Loucy (cell line): ENCODE measurements at regions not wholly inside any gene's neighbourhood (a gene's known extent, or its start where the extent isn't known, plus 50 kb on each side); places are given as distances from the start of the nearest gene placed in this dataset.
"Not testable (repeated sequence)": the region's sequence is repeated elsewhere in the genome, so short reads cannot be mapped to it uniquely, and the experiment has no call there.

Experiments used
- H2AFZ ChIP-seq: fragments of 200-600 bp; sonication (generic); 2 replicates; pipeline ENCODE4 v1.6.0; 2016; ENCODE audit warnings: antibody characterized with exemption, mild to moderate bottlenecking, low read length, moderate library complexity
- H3F3A ChIP-seq: fragments of 200-600 bp; 2 replicates; pipeline ENCODE4 v1.6.0; 2016; ENCODE audit warnings: antibody characterized with exemption, low read depth, mild to moderate bottlenecking
- H3K27me3 ChIP-seq: fragments of 200-600 bp; sonication (generic); 2 replicates; pipeline ENCODE4 v1.6.1; 2014; ENCODE audit warnings: low read length, mild to moderate bottlenecking; ENCODE audit not compliant: insufficient read depth, poor library complexity, severe bottlenecking
- H3K36me3 ChIP-seq: fragments of 200-600 bp; sonication (generic); 2 replicates; pipeline ENCODE4 v1.6.1; 2016; ENCODE audit warnings: low read length; ENCODE audit not compliant: insufficient read depth
- H3K4me1 ChIP-seq: fragments of 200-600 bp; sonication (generic); 2 replicates; pipeline ENCODE4 v1.5.1; 2014; ENCODE audit warnings: low read length, mild to moderate bottlenecking; ENCODE audit not compliant: insufficient read depth, poor library complexity, severe bottlenecking
- H3K4me2 ChIP-seq: fragments of 200-600 bp; sonication (generic); 2 replicates; pipeline ENCODE4 v1.6.0; 2014; ENCODE audit warnings: antibody characterized with exemption, low read length, low read depth, mild to moderate bottlenecking; ENCODE audit not compliant: poor library complexity, severe bottlenecking
- H3K4me3 ChIP-seq: fragments of 200-600 bp; sonication (generic); 2 replicates; pipeline ENCODE4 v1.5.1; 2014; ENCODE audit warnings: low read length, mild to moderate bottlenecking, mixed read lengths; ENCODE audit not compliant: poor library complexity, severe bottlenecking
- H3K79me2 ChIP-seq: fragments of 200-600 bp; sonication (generic); 2 replicates; pipeline ENCODE4 v1.6.1; 2014; ENCODE audit warnings: low read length; ENCODE audit not compliant: insufficient read depth
- H3K9ac ChIP-seq: fragments of 200-600 bp; sonication (generic); 2 replicates; pipeline ENCODE4 v1.6.0; 2014; ENCODE audit warnings: mild to moderate bottlenecking, low read depth, low read length, moderate library complexity; ENCODE audit not compliant: poor library complexity, severe bottlenecking
- H3K9me2 ChIP-seq: fragments of 200-600 bp; sonication (generic); replicated peaks from 2 replicates; pipeline ENCODE4 v1.6.1; 2016; ENCODE audit warnings: low read depth, low read length, mixed read lengths
- H3K9me3 ChIP-seq: fragments of 200-600 bp; sonication (generic); 2 replicates; pipeline ENCODE4 v1.6.1; 2014; ENCODE audit warnings: mild to moderate bottlenecking, antibody characterized with exemption, low read length, low read depth; ENCODE audit not compliant: insufficient read depth
- H4K20me1 ChIP-seq: fragments of 200-600 bp; sonication (generic); 2 replicates; pipeline ENCODE4 v1.6.0; 2014; ENCODE audit warnings: antibody characterized with exemption, low read length, mild to moderate bottlenecking; ENCODE audit not compliant: insufficient read depth, poor library complexity, severe bottlenecking

DNA sequence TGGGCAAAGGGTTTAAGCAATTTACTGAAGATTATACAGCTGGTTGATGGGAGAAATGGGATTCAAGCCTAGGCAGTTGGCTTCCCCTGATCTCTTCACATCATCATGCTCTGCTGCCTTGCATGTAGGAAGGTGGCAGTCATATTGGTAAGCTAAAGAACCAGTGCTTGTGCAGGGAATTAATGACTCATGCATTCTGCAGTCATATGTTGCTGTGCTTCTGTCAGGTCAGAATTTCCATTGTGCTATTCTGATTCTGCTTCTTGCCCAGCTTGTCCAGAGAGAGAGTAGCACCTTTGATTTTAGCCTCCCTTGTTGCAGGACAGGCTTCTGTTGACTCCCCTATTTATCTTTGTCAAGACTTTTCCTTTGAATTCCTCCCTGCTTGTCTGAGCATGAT, 114.0 kb upstream of the IKBKE start:
- not testable (repeated sequence) for H3K4me1 ChIP-seq, H3K36me3 ChIP-seq, H3K9me3 ChIP-seq, H3K9me2 ChIP-seq, H3K27me3 ChIP-seq, H2AFZ ChIP-seq, H3F3A ChIP-seq, H4K20me1 ChIP-seq, H3K4me2 ChIP-seq, H3K79me2 ChIP-seq, H3K4me3 ChIP-seq, H3K9ac ChIP-seq

GRCh38 chr1:206357962-206358361, 112.3 kb upstream of the IKBKE start:
- H3K9me2 ChIP-seq, H3K4me1 ChIP-seq, H3K9ac ChIP-seq, H3K4me2 ChIP-seq, H3F3A ChIP-seq, H3K27me3 ChIP-seq, H4K20me1 ChIP-seq, H3K4me3 ChIP-seq, H2AFZ ChIP-seq, H3K36me3 ChIP-seq, H3K79me2 ChIP-seq, H3K9me3 ChIP-seq: not testable (repeated sequence)

DNA sequence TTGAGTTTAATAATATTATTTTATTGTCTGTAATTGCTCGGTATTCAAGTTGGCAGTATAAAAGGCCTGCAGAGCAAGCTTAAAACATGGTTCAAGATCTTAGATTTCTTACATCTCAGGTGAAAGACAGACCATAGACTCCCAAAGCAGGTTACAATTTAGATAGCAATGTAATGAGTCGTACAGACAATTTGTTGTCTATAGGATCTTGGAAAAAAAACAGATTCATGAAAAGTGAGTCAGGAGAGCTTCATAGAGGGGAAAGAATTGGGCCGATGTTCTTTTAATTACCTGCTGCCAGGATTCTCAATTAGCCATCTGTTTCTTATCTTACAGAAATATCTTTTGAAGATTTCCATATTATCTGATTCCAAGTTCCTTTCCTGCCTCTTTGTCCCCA, 111.5 kb upstream of the IKBKE start:
- H3K9me2 ChIP-seq, H3K79me2 ChIP-seq, H3K9ac ChIP-seq, H3F3A ChIP-seq, H3K27me3 ChIP-seq, H3K4me1 ChIP-seq, H3K4me2 ChIP-seq, H4K20me1 ChIP-seq, H3K36me3 ChIP-seq, H3K9me3 ChIP-seq, H3K4me3 ChIP-seq, H2AFZ ChIP-seq: not testable (repeated sequence)

DNA sequence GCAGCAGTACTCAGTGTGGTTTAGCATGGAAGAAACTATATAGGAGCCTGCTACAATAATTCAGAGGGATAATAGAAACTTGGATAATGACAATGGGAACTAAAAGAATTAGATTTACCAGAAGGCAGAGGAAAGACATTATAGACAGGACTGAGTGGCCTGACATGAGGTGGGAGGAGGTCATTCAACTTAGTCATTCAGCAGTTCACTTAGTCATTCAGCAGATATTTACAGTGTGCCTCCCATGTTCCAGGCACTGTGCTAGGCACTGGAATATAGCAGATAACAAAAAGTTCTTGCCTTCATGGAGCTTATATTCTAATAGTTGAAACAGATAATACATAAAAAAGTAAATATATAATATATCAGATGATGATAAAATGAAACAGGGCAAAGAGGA, 110.9 kb upstream of the IKBKE start:
- not testable (repeated sequence) for H2AFZ ChIP-seq, H3K4me3 ChIP-seq, H3K79me2 ChIP-seq

GRCh38 chr1:206361978-206362543, 108.2 kb upstream of the IKBKE start:
- not testable (repeated sequence) for H3K4me3 ChIP-seq, H3K27me3 ChIP-seq, H3K36me3 ChIP-seq, H3K4me2 ChIP-seq, H3K9me3 ChIP-seq, H4K20me1 ChIP-seq, H3K9me2 ChIP-seq, H2AFZ ChIP-seq, H3K4me1 ChIP-seq, H3K9ac ChIP-seq, H3F3A ChIP-seq, H3K79me2 ChIP-seq

More for the DNA sequence above, 110.9 kb upstream of the IKBKE start:
- H4K20me1 ChIP-seq, H3F3A ChIP-seq, H3K4me1 ChIP-seq, H3K36me3 ChIP-seq, H3K9me2 ChIP-seq, H3K4me2 ChIP-seq, H3K9me3 ChIP-seq, H3K9ac ChIP-seq, H3K27me3 ChIP-seq: not testable (repeated sequence)

DNA sequence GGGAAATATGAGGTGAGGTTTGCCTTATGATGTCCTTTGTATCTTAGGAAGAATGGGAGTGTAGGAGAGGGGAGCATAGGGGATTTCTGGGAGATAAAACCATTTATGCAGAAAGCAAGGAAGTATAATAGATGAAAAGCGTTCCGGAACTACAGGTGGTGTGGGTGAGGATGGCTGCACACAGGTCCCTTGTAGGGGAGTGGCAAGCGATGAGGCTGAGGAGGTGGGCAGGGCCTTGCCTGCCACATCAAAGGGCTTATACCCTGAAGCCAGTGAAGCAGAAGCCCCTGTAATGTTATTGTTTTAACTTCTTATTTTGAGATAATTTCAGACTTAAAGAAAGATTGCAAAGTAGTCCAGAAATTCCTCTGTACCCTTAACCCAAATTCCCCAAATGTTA, 107.3 kb upstream of the IKBKE start:
- H3K4me1 ChIP-seq, H3K79me2 ChIP-seq, H3K27me3 ChIP-seq, H3K4me2 ChIP-seq, H3K4me3 ChIP-seq, H3K9me2 ChIP-seq, H2AFZ ChIP-seq, H3K36me3 ChIP-seq, H3F3A ChIP-seq, H4K20me1 ChIP-seq, H3K9me3 ChIP-seq, H3K9ac ChIP-seq: not testable (repeated sequence)

GRCh38 chr1:206365271-206365670, 105.0 kb upstream of the IKBKE start:
- not testable (repeated sequence) for H3K4me1 ChIP-seq, H4K20me1 ChIP-seq, H3K9me2 ChIP-seq, H3K9me3 ChIP-seq, H3K79me2 ChIP-seq, H3K36me3 ChIP-seq, H3K4me3 ChIP-seq, H2AFZ ChIP-seq, H3F3A ChIP-seq, H3K4me2 ChIP-seq, H3K27me3 ChIP-seq, H3K9ac ChIP-seq

- H3K4me1 ChIP-seq, H3K4me3 ChIP-seq, H3K36me3 ChIP-seq: not testable (repeated sequence)
Observed at GRCh38 chr1:206366131-206366530, 104.1 kb upstream of the IKBKE start.

More at GRCh38 chr1:206366131-206366530, 104.1 kb upstream of the IKBKE start:
- H3K4me2 ChIP-seq, H3K27me3 ChIP-seq, H3K9me3 ChIP-seq, H3K79me2 ChIP-seq, H3K9me2 ChIP-seq, H3K9ac ChIP-seq, H4K20me1 ChIP-seq, H3F3A ChIP-seq, H2AFZ ChIP-seq: not testable (repeated sequence)
